ENCODE measurements at regions not wholly inside any gene's neighbourhood (a gene's known extent, or its start where the extent isn't known, plus 50 kb on each side); places are given as distances from the start of the nearest gene placed in this dataset.

DNA sequence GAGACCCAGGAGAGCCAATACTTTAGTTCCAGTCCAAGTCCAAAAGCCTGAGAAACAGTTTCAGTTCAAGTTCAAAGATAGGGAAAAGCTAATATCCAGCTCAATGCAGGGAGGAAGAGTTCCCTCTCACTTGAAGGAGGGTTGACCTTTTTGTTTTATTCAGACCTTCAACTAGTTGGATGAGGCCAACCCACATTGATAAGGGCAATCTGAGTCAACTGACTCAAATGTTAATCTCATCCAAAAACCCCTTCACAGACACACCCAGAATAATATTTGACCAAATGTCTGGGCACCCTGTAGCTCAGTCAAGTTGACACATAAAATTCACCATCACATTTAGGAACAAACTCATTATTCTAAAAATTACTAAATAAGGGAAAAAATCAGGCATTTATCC is 246.8 kb downstream of the METTL4 start:
- TF ChIP-seq, protein P1, sequence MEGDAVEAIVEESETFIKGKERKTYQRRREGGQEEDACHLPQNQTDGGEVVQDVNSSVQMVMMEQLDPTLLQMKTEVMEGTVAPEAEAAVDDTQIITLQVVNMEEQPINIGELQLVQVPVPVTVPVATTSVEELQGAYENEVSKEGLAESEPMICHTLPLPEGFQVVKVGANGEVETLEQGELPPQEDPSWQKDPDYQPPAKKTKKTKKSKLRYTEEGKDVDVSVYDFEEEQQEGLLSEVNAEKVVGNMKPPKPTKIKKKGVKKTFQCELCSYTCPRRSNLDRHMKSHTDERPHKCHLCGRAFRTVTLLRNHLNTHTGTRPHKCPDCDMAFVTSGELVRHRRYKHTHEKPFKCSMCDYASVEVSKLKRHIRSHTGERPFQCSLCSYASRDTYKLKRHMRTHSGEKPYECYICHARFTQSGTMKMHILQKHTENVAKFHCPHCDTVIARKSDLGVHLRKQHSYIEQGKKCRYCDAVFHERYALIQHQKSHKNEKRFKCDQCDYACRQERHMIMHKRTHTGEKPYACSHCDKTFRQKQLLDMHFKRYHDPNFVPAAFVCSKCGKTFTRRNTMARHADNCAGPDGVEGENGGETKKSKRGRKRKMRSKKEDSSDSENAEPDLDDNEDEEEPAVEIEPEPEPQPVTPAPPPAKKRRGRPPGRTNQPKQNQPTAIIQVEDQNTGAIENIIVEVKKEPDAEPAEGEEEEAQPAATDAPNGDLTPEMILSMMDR (IDR thresholded peaks at IDR 0.05), result no peak
- Mint-ChIP-seq H3K9me3 (ENCODE audit: low read depth) (peaks cover 13% of the 10 kb centered on the region), H3K4me1 (ENCODE audit: low read depth) (no peaks in the 10 kb centered on the region), H3K27ac (ENCODE audit: unreplicated experiment) (no peak overlapping the region), H3K27me3 (ENCODE audit: low read depth) (peaks cover 29% of the 10 kb centered on the region), H3K36me3 (ENCODE audit: low read depth) (no peaks in the 10 kb centered on the region), H3K4me3 (ENCODE audit: unreplicated experiment) (no peak overlapping the region)
- DNase-seq (ENCODE audit: low spot score), result no peak

DNA sequence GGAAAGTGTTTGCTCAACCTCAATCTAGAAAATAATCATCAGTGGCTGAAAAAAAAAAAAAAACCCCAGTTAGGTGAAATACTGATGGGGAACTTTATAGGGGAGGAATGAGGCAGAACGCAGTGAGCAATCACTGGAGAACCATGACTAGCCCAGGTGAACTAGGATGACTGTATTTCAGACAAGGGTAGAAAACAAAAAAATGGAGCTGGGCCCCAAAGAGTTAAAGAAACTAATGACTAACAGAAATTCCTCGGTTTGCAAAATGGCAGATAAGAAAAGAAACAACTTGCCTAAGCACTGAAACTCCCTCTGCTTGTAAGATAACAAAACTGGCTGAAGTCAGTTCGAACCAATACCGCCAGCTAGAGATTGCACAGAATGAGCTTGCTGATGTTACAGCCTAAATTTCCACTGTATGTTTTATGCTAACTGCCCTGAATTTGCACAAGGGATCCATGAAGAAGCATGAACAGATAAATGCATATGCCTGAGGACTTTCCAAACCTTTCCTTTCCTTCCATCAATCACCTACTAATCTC is 245.9 kb downstream of the METTL4 start:
- H3K4me3 Mint-ChIP-seq (ENCODE audit: unreplicated experiment), result no peak overlapping the region
- peaks cover 36% of the 10 kb centered on the region for H3K27me3 Mint-ChIP-seq (ENCODE audit: low read depth)
- DNase-seq (ENCODE audit: low spot score), result no peak
- no peak overlapping the region for H3K27ac Mint-ChIP-seq (ENCODE audit: unreplicated experiment)
- no peaks in the 10 kb centered on the region for H3K4me1 Mint-ChIP-seq (ENCODE audit: low read depth)
- no peaks in the 10 kb centered on the region for H3K36me3 Mint-ChIP-seq (ENCODE audit: low read depth)
- peaks cover 5% of the 10 kb centered on the region for H3K9me3 Mint-ChIP-seq (ENCODE audit: low read depth)
- TF ChIP-seq, protein P1 (IDR thresholded peaks at IDR 0.05), result no peak

DNA sequence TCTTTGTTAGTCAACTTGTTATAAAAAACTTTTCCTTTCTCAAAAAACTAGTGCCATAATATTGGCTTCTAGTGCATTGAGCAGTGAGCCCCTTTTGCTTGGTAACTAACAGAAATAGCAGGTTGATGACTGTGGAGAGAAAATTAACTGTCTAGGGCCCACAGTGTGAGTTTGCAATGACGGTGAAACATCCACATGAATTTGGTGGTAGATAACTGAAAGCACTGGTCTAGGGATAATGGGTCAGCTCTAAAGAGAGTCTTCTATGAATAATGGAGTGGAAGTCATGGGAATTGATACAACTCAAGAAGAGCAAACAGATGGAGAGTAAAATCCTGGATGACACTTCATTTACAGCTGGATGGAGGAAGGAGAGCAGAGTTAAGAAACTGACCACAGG is 245.4 kb downstream of the METTL4 start:
- H3K4me3 Mint-ChIP-seq (ENCODE audit: unreplicated experiment), result no peak overlapping the region
- H3K27ac Mint-ChIP-seq (ENCODE audit: unreplicated experiment), result no peak overlapping the region
- no peak for DNase-seq (ENCODE audit: low spot score)
- H3K27me3 Mint-ChIP-seq (ENCODE audit: low read depth), result peaks cover 37% of the 10 kb centered on the region
- peaks cover 3% of the 10 kb centered on the region for H3K9me3 Mint-ChIP-seq (ENCODE audit: low read depth)
- no peaks in the 10 kb centered on the region for H3K36me3 Mint-ChIP-seq (ENCODE audit: low read depth)
- H3K4me1 Mint-ChIP-seq (ENCODE audit: low read depth), result no peaks in the 10 kb centered on the region
- TF ChIP-seq, protein P1 (IDR thresholded peaks at IDR 0.05), result no peak

DNA sequence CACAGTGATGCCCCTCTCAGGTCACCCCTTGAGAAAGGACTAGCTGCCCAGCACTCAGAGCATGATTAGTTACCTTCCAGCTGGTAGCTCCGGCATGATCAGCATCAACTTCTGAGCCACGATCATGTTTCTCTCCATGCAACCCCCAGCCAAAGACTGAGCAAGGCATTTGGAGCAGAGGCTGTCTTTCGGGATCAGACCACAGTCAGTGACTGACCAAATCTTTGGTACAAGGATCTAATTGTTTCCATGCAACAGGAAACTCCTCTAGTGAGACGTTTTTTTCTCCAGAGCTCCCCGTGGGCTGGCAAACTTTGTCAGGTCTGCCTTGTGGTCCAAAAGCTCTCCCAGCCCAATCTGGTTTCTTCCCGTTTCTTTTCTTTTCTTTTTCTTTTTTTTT is 244.3 kb downstream of the METTL4 start:
- Mint-ChIP-seq H3K27me3 (ENCODE audit: low read depth) (peaks cover 36% of the 10 kb centered on the region), H3K27ac (ENCODE audit: unreplicated experiment) (no peak overlapping the region), H3K4me3 (ENCODE audit: unreplicated experiment) (no peak overlapping the region), H3K36me3 (ENCODE audit: low read depth) (no peaks in the 10 kb centered on the region), H3K9me3 (ENCODE audit: low read depth) (peaks cover 3% of the 10 kb centered on the region), H3K4me1 (ENCODE audit: low read depth) (no peaks in the 10 kb centered on the region)
- TF ChIP-seq, protein P1 (IDR thresholded peaks at IDR 0.05), result no peak
- DNase-seq (ENCODE audit: low spot score), result no peak

DNA sequence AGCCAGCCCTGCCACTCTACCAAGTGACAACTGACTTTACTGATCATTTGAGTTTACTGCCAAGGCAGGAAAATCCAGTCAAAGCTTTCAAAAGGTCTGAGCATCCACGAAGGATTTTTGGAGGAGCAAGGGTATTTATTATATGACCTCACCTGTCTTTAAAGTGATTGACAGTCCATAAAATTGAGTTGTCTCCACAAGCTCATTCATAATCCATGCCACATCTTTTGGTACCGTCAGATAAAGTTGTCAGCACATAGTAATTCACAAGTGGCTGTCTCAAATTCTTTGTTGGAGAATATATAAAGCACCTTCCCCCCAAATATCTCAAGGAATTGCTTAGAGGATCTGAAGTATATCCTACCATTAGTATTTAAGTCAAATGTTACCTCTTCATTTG is 240.5 kb downstream of the METTL4 start:
- TF ChIP-seq, protein P1 (IDR thresholded peaks at IDR 0.05), result no peak
- no peak for DNase-seq (ENCODE audit: low spot score)
- H3K27ac Mint-ChIP-seq (ENCODE audit: unreplicated experiment), result no peak overlapping the region
- H3K4me1 Mint-ChIP-seq (ENCODE audit: low read depth), result no peaks in the 10 kb centered on the region
- H3K36me3 Mint-ChIP-seq (ENCODE audit: low read depth), result no peaks in the 10 kb centered on the region
- no peak overlapping the region for H3K4me3 Mint-ChIP-seq (ENCODE audit: unreplicated experiment)
- peaks cover 37% of the 10 kb centered on the region for H3K27me3 Mint-ChIP-seq (ENCODE audit: low read depth)
- H3K9me3 Mint-ChIP-seq (ENCODE audit: low read depth), result no peaks in the 10 kb centered on the region
